Ureter (tissue), 1 donor: ENCODE measurements at regions not wholly inside any gene's neighbourhood (a gene's known extent, or its start where the extent isn't known, plus 50 kb on each side); places are given as distances from the start of the nearest gene placed in this dataset.
A peak's percentile ranks its signal among the peaks of the same experiment; 100 is the strongest.

Experiments used
- DNase-seq: peaks from one replicate; pipeline ENCODE4 v3.0.0-alpha.2; 2020; ENCODE audit warnings: low spot score
- donor health status: DM: yes; HTN: yes; CAD: no.

DNA sequence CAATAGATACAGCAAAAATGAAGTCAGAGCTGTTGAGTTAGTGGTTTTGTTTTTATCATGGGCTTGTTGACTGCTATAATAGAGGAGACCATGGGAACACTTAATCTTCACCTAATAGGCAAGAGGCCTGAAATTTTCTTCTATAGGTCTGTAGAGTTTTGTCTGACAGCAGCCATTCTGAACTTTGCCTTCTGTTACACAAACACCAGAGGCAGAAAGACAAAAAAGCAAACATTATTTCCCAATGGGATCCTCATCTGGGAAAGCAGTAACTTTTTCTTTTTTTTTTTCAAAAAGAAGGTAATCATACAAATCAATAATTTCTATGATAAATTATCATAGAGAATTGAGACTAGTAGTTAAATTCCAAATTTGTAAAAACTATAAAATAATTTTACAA, 494.1 kb downstream of the TOX3 start:
- no peak for DNase-seq

DNA sequence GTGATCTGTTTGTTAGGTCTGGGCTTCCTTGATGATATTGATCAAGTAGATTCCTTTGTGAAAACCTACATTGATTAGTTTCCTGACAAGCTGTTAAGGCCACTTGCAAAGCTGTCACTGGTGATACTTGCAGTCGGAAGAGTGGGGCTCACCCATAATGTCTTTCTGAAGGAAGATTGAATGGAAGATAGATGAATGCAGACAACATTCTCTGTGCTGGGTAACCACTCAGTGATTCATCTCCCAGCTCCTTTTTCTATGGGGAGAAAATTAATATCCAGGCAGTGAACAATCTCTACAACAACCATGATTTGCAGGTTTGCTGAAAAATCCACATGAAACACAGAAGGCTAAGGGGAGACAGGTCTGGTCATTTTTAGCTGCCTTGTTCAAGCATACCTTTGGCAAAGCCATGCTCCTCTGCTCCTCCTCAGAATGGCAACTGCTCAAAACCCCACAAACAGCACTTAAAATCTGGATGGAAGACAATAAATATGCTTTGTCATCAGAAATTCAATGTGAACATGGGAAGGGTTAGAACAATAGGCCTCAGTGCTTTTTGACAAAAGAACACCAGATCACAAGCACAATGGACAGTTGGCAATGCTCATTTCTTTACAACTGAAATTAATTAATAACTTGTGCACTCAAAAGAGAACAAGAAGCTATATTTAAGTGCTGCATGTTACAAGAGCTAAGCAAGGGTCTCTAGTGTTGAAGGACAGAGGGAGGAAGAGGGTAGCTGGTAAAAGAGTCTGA, 495.4 kb downstream of the TOX3 start:
- DNase-seq = no peak

DNA sequence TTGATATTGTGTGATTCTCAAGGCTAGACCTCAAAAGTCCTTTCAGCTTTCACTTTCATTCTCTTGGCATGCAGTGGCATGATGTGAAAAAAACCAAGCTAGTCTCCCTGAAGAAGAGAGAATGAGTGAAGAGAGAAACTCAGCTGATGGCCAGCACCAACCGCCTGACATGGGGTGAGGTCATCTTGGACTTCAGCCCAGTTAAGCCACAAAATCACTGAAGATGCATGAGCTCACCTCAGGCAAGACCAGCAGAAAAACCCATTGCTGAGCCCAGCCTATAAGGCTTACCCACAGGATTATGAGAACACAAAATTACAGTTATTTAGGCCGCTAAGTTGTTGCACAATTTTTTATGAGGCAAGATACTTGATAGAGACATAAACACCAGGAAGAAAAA, 496.5 kb downstream of the TOX3 start:
- DNase-seq = no peak

DNA sequence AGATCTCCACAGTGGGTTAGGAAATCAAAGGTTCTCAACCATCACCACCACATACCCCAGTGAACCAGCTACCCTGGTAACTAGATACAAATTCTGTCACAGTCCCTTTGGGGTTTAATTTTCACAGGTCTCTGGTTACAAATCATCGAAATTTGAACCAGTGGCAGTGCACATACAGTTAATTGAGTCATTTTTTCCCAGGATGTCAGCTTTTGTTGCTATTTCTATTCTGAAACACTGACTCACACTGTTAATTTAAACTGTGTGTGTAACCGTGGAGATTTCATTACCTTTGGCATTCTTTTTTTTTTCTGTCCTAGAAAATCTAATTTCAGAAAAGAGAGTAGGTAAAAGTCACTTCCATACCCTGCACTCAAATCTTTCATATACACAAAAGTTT, 511.5 kb downstream of the TOX3 start:
- no peak for DNase-seq

DNA sequence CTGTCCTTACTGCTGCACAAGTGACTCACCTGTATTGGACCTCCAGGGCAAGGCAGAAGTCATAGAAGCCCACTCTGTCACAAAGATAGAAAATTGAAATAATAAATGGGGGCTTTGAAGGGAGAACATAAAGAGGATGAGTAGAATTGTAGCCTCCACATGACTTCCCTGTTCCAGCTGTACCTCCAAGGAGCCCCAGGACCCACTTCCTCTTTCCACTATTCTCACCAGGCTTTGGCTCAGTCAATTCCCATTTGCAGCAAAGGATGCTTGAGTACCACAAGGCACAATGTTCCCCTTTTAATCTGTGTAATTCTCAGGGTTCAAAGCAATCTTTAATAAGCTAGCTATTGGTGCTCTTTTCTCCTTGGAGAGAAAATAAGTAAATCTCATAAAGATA, 512.1 kb downstream of the TOX3 start:
- DNase-seq = no peak

DNA sequence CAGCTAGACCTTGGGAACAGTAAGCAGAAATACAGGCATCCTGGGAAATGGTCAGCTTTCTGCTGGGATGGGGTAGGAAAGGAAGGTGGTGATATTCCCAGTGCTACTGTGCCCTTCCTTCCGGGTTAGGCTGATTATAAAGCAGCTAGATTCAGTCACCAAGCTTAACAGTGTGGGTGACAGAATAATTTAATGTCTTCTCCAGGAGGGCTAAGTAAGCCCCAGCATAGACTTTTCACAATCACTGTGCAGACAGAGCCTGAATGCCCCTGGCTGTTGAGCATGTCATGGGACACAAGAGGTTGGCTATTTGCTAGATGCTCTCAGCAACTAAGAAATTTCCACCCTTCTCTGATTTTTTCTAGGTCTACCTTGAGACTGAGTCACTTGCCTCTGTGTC, 513.0 kb downstream of the TOX3 start:
- DNase-seq = no peak

DNA sequence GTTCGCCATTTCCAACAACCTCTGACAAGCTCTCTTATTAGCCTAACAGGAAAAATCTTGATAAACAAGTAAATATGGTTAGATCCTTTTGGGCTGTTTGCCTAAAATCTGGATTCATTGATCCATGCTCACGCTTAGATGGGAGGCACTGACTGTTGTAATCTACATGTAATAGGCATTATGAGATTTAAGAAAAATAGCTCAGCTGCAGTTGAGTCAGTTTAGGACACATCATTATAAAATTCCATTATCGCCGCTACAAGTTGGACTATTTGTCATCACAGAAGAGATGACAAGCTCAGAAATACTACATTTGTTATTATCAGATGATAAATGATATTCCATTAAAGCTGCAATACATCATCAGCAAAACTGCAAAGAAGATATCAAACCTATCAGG, 524.0 kb downstream of the TOX3 start:
- no peak for DNase-seq

DNA sequence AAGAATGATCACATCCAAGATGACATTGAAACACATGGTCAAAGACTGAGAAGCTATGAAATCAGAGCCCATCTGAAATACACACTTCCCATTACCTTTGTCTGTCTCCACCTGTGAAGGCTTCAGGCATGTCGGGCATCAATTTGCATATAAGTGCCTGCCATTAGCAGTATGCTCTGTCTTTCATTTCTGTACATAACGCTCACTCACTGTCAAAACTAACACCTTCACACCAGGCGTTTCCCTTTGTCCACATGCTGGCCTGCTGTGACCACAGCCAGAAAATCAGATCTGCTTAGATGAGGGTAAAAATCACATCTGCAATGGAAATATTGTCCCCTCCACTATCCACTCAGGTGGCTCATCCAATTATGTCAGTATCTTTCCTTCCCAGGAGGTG, 524.8 kb downstream of the TOX3 start:
- no peak for DNase-seq

DNA sequence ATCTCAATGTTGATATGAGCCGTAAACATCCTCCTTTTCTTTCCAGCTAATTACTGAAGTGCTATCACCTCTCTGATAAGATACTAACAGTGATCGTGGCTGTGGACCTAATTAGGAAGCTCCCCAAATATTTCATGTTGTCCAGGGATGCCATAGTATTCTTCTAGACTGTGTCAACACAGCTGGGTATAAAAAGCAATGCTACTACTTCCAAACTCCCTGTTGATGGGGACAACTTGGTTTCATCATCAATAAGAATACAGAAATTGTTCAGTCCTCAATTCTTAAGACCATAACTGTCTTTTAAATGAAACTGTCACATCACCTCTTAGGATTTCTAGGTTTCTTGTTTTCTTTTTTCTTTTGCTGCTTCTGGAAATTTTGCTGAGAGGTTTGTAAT, 530.6 kb downstream of the TOX3 start:
- no peak for DNase-seq

DNA sequence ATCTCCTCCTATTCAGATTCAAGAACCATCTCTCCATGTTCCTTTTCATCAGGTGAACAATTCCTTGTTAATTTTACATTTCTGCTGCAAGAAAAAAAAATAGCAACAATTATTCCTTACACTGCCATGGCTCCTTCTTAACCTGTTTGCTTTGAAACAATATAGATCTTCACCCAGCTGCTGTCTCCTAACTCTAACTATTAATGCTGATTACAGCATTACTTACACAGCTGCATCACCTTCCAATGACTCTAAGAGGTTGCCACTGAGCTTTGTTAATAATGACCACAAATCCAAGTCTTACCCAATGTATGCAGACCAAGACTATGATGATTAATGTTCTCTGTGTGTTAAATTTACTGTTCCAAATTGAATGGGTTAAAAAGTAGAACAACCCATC, 541.4 kb downstream of the TOX3 start:
- DNase-seq = no peak

DNA sequence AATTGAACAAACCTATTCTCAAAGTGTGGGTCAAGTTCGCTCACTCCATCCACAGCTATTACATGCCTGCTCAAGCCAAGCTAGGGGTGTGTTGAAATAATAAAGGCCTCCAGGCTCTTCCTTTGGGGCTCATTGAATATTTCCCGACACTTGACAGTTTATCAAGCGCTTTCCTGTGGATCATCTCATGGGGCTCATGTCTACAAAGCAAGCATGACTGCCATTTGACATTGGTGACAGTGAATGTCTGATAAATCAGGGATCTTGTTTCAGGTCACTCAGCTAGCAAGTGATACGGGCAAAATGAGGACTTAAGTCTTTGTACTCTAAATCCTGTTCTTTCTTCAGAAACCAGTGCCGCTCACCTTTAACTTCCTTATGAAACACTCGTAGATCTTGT, 542.6 kb downstream of the TOX3 start:
- no peak for DNase-seq

DNA sequence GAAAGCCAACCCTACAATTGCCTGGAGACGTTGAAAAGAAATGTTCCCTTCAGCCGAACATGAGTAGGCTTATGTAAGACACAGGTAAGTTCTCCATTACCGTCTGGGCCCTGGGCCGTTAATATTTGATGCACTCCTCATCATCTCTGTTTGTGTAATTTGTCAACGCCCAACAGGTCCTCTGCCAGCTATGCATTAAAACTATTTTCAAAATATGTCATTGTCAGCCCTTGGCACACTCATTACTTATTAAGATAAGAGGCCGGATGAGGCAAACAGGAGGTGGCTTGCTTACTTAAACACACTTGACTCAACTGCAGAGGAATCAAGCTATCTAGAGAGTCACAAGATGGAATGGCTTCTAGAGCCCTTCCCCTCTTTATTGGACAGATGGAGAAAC, 544.9 kb downstream of the TOX3 start:
- DNase-seq = no peak

DNA sequence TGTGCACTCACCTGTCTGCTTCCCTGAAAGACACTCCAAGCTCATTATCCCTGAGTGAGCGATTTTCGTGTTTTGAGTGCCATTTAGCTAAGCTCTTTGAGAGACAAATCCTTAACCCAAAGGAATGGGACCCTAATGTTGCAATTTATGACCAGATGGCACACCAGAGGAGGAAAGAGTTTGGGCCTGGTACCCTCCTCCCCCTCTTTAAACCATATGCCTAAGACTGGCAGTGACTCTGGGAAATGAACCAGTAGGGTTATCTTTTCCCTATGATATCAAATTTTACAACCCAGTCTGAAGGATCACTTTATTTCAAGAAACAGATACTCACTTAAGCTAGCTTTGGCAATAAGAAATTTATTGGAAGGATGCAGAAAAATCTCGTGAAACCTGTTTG, 550.4 kb downstream of the TOX3 start:
- DNase-seq = no peak

DNA sequence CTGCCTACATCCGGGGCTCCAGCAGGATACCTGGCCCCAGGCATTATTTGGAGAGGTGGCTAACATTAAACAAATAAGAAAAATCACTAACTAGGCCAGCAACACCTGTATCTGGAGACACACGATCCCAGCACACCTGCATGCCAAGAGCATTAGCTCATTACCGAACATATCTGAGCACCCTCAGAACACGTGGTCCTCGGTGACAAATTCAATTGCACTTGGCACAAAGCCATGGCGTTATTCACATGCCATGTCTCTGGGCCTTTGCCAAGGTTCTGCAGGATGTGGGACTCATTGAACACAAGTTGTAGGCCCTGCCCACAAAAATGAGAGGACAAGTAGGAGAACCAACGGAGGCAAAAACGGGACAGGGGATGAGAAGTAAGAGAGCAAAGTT, 552.3 kb downstream of the TOX3 start:
- DNase-seq = peak; percentile 88

DNA sequence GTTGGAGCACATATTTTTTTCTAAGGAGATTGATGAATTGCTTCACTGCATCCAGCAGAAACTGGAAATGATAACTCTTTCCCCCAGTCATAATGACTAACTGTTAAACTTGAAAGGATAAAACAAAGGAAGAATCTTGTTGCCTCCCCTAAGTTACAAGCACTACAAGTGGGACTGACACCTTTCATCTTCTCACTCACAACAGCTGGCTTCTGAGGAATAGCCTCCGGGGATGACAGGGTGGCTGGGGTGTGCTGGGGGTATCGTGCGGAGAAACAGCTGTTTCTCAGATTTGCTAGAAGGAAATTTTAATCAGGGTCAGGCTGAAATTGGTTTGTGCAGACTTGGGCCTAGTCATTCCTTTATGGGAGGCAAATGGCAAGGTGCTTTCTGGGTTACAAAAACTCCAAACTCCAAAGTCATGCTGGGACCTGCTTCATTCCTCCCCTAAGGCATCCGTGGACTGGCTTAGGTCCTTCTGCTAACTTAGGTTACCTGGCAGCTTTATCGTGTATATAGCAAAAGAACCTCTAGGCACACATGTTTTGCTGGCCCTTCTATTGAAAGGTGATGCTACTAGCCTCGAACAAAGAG, 557.2 kb downstream of the TOX3 start:
- no peak for DNase-seq

DNA sequence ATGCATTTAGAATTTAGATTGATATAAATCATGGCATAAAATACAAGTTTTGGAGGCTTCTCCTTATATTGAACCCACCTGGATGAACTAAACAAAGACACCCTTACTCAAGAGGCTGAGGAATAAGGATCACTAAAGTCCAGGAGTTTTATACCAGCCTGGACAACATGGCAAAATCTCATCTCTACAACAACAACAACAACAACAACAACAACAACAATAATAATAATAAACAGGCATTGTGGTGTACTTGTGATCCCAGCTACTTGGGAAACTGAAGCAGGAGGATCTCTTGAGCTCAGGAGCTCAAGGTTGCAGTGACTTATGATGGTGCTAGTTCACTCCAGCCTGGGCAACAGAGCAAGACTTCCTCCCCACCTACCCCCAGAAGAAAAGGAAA, 558.0 kb downstream of the TOX3 start:
- DNase-seq = no peak

DNA sequence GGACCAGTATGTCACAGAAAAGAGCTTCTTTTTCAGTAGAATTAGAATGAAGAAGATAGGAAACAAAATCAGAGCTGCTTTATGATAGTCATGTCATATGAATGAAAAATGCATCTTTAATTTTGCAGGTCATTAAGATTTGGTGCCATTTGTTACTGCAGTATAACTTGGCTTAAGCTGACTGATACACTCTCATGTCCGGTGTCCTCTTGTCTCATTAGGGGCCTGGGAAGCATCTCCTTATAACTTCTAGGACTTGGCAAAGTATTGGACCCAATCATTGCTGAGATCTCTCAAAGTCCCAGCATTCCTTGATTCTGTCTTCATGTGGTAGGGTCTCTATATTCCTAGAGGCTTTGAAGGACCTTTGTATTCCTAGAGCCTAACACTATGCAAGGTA, 559.4 kb downstream of the TOX3 start:
- DNase-seq = no peak

DNA sequence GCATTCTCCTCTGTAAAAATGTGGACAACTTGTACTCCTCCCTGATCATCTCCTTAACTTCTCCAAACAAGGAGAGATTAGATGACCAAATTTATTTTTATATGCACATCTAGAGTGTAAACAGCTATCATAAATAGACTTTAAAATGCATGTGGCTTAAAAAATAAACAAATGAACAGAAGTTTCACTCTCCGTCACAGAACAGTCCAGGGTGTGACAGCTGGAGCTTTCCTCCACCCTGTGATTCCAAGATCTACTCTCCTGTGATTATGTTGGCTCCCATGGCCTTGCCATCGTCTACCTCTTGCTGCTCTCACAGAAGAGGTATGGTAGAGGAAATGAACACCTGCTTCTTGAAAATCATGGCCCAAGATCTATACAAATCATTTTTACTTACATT, 560.2 kb downstream of the TOX3 start:
- DNase-seq = no peak

DNA sequence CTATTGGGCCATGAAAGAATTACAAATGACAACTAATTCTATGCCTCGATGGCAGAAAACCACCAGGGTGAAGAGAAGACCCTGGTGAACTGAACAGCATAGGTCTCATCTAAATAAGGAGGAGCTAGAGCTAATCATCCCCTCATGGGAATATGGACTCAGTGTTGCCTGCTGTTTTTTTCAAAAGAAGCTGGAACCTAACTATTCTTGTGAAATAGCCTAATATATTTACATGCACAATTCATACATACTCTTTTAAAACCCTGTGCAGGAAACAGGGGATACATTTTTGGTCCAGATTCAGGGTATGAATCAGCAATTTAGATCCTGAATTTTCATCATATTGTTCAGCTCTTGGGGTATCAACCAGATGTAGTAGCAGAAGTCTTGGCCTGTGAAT, 560.6 kb downstream of the TOX3 start:
- DNase-seq = no peak

DNA sequence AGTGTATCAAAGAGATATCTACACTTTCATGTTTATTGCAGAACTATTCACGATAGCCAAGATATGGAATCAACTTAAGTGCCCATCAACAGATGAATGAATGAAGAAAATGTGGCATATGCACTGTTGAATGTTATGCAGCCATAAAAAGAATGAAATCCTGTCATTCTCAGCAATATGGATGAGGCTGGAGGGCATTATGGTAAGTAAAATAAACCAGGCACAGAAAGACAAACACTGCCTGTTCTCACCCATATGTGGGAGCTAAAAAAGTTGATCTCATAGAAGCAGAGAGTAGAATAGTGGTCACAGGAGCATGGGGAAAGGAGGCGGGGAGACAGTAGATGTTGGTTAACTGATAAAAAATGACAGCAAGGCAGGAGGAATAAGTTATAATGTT, 561.8 kb downstream of the TOX3 start:
- no peak for DNase-seq

DNA sequence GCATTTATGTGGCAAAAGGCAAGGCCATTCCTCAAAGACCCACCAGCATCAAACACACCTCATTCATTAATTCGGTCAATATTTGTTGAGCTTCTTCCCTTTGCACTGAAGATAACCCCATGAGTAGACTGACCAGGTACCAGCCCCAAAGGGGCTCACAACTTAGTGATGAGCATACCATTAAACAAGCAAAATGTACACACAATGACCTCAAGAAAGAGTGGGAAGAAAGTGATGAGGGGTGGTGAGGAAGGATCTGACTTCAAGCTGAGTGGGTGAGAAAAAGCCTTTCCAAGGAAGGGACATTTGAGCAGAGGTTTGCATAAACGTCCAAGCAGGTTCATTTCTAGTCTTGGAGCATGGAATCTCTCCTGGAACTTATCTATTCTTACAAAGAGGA, 562.5 kb downstream of the TOX3 start:
- no peak for DNase-seq

DNA sequence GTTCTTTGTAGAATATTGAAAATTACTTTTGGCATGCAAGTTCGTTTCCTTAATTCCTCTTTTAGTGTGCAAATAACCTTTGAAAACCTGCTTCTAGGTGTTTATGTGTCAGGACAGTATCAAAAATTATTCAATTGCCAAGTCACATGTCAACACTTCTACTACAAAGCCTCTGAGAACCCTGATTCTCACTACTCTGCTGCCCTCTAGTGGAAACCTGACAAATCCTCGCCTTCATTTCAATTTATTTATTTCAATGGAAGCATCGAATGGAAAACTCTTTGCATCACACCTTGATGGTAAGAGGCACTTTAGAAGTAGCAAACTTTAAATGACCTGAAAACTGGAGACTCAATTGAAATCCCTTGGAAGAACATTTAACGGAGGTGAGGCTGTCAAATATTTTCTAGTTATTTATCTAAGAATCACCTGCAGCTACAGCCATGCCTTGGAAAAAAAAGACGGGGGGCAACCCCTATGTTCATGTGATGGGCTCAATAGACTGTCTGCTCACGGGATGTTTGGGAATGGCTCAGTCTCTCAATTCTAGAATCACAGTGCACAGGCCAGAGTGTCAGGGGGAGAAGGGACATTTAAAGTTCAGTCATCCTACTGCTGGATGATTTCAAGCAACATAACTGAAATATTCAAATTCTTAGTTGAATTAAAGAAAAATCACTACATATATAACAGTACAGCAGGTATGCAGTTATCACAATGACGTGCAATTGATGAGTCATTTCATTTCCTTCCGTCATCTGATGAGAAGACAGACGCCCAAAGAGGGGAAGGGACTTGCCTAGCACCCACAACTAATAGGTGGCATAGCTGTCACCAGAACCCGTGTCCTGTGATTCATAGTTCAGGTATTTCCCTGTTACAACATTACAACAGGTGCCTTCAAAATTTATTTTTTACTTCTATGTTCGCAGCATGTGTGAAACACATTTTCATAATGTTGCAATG, 563.9 kb downstream of the TOX3 start:
- DNase-seq = peak; percentile 51

DNA sequence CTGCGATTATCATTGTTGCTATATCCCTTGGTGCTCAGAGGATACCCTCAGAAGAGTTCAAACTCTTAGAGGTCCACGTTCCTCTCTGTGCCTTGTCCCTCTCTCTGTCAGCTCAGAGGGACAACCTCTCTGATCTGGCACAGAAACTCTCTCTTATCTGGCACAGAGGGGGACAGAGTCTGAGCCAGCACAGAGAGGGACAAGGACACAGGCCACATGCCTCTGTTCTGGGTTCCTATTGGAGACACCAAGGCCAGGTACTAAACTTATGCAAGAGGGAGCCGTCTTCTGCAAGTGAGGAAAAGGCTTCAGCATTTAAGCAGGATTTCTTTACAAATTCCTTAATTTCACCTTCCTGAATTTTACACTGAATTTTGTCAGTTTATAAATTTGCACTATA, 565.2 kb downstream of the TOX3 start:
- DNase-seq = no peak
